ENCODE measurements at regions not wholly inside any gene's neighbourhood (a gene's known extent, or its start where the extent isn't known, plus 50 kb on each side); places are given as distances from the start of the nearest gene placed in this dataset.

DNA sequence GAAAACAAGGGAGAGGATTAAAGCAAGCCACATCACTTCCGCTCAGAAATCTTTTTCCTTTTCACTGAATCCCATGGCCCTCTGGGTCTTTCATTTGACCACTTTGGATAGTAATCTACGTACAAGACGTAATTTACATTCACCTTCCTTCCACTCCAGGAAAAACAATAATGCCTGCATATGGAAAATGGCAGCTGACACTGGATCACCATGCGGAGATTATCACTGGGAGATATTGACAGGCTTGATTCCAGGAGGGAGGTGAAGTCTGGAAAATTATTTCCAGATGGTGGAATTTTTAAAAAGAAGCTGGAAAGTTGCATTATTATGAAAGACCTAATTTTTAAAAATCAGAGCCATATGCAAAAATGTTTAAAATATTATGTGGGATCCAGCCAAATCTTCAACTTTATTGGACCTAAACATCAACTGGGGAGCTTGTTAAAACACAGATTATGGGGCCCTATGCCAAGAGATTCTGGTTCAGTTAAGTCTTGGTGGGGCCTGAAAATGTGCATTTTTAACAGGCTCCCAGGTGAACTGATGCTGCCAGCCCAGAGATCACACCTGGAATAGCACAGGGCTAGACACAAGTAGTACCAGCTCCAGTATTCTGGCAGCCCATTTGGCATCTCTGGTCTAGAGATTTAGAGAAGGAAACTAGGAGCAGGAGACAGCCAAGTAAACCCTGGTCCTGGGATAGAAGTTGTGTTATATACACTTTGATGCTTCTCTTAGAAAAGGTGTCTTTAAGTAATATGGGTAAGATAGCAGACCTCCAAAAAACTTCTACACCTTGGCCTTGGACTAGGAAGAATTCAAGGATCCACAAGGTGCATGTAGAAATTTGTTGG is 290.3 kb upstream of the LDB2 start:
- H3K4me3 ChIP-seq = no peak overlapping the region
- H3K4me1 ChIP-seq (ENCODE audit: control insufficient read depth in 5 of 5, insufficient read depth in 5 of 5, low read length in 5 of 5) = peaks cover 0 to 22% (median 3%) of the 10 kb centered on the region in 5 donors
- H3K9ac ChIP-seq (ENCODE audit: insufficient read depth in 1 of 2, low read length in 2 of 2) = no peak overlapping the region
- no peaks in the 10 kb centered on the region for H3K27me3 ChIP-seq (ENCODE audit: control insufficient read depth in 3 of 3, insufficient read depth in 3 of 3, low read length in 2 of 3)
- H3K27ac ChIP-seq (ENCODE audit: low read depth in 1 of 2, low read length in 1 of 2) = no peak overlapping the region
- DNase-seq (peak; percentile 21 to 69 (median 67)), ATAC-seq (ENCODE audit: insufficient read depth, low FRiP score) (no peak)
- TF ChIP-seq, protein P1, sequence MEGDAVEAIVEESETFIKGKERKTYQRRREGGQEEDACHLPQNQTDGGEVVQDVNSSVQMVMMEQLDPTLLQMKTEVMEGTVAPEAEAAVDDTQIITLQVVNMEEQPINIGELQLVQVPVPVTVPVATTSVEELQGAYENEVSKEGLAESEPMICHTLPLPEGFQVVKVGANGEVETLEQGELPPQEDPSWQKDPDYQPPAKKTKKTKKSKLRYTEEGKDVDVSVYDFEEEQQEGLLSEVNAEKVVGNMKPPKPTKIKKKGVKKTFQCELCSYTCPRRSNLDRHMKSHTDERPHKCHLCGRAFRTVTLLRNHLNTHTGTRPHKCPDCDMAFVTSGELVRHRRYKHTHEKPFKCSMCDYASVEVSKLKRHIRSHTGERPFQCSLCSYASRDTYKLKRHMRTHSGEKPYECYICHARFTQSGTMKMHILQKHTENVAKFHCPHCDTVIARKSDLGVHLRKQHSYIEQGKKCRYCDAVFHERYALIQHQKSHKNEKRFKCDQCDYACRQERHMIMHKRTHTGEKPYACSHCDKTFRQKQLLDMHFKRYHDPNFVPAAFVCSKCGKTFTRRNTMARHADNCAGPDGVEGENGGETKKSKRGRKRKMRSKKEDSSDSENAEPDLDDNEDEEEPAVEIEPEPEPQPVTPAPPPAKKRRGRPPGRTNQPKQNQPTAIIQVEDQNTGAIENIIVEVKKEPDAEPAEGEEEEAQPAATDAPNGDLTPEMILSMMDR (IDR thresholded peaks at IDR 0.05; ENCODE audit: control extremely low read depth, extremely low read depth) = no peak
- H3K36me3 ChIP-seq (ENCODE audit: control insufficient read depth in 4 of 4, insufficient read depth in 4 of 4, low read length in 4 of 4) = no peaks in the 10 kb centered on the region
- H3K9me3 ChIP-seq (ENCODE audit: control insufficient read depth in 4 of 4, insufficient read depth in 3 of 4, low read length in 3 of 4) = peaks cover 0 to 4% (median 0%) of the 10 kb centered on the region in 4 donors
- 74 to 88% methylated on average over 4 of the region's 4 CpGs for WGBS, 2 donors

DNA sequence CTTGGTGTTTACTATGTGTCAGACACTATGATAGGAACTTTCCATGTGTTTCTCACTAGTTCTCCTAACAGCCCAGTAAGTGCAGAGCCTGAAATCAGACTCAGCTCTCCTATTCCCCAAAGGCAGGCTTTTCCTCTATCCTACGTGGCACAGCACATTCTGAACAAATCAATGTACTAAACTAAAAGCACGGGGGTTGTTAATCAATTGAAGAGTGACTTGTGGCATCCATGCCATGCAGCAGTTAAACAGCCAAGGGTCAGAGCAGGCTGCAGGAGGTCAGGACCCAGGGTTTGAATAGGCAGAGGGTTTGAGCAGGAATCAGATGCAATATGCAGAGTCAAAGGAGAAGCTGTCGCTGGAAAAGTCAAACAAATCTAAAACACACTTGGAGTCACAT is 289.7 kb upstream of the LDB2 start:
- no peak for ATAC-seq (ENCODE audit: insufficient read depth, low FRiP score)
- Histone ChIP-seq H3K27ac (ENCODE audit: low read depth in 1 of 2, low read length in 1 of 2) (no peak overlapping the region), H3K9me3 (ENCODE audit: control insufficient read depth in 4 of 4, insufficient read depth in 3 of 4, low read length in 3 of 4) (peaks cover 0 to 4% (median 0%) of the 10 kb centered on the region in 4 donors), H3K36me3 (ENCODE audit: control insufficient read depth in 4 of 4, insufficient read depth in 4 of 4, low read length in 4 of 4) (no peaks in the 10 kb centered on the region), H3K4me3 (no peak overlapping the region), H3K4me1 (ENCODE audit: control insufficient read depth in 5 of 5, insufficient read depth in 5 of 5, low read length in 5 of 5) (peaks cover 0 to 22% (median 3%) of the 10 kb centered on the region in 5 donors), H3K27me3 (ENCODE audit: control insufficient read depth in 3 of 3, insufficient read depth in 3 of 3, low read length in 2 of 3) (no peaks in the 10 kb centered on the region), H3K9ac (ENCODE audit: insufficient read depth in 1 of 2, low read length in 2 of 2) (no peak overlapping the region)
- WGBS, 2 donors = 48 to 50% methylated on average over 3 of the region's 3 CpGs
- TF ChIP-seq, protein P1 (IDR thresholded peaks at IDR 0.05; ENCODE audit: control extremely low read depth, extremely low read depth) = no peak
- no peak for DNase-seq

DNA sequence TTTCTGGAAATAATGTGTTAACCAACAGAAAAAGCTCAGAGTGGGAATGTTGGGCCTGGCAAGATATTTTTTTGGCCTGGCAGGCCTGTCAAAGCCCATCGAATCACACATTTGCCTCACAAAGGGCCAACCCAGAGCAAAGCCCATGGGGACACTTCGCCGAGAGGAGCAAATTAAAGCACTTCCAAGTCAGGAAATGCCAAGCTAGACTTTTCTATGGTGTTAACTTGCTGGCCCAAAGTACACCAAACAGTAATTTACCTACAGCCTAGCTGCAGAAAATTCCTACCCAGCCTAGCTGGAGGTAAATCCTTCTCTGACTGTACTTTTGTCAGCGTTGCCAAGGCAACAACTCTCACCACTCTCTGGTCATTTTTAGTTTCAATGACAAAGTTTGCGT is 288.6 kb upstream of the LDB2 start:
- WGBS, 2 donors = 82 to 84% methylated on average over 5 of the region's 5 CpGs
- ATAC-seq (ENCODE audit: insufficient read depth, low FRiP score) (no peak), DNase-seq (no peak)
- peaks cover 0 to 4% (median 0%) of the 10 kb centered on the region in 4 donors for H3K9me3 ChIP-seq (ENCODE audit: control insufficient read depth in 4 of 4, insufficient read depth in 3 of 4, low read length in 3 of 4)
- no peaks in the 10 kb centered on the region for H3K27me3 ChIP-seq (ENCODE audit: control insufficient read depth in 3 of 3, insufficient read depth in 3 of 3, low read length in 2 of 3)
- H3K27ac ChIP-seq (ENCODE audit: low read depth in 1 of 2, low read length in 1 of 2) = no peak overlapping the region
- no peaks in the 10 kb centered on the region for H3K36me3 ChIP-seq (ENCODE audit: control insufficient read depth in 4 of 4, insufficient read depth in 4 of 4, low read length in 4 of 4)
- H3K4me3 ChIP-seq = no peak overlapping the region
- TF ChIP-seq, protein P1 (IDR thresholded peaks at IDR 0.05; ENCODE audit: control extremely low read depth, extremely low read depth) = no peak
- peaks cover 0 to 15% (median 3%) of the 10 kb centered on the region in 5 donors for H3K4me1 ChIP-seq (ENCODE audit: control insufficient read depth in 5 of 5, insufficient read depth in 5 of 5, low read length in 5 of 5)
- H3K9ac ChIP-seq (ENCODE audit: insufficient read depth in 1 of 2, low read length in 2 of 2) = no peak overlapping the region
